IPS DF 4.7 (cell line): ENCODE measurements at regions not wholly inside any gene's neighbourhood (a gene's known extent, or its start where the extent isn't known, plus 50 kb on each side); places are given as distances from the start of the nearest gene placed in this dataset.
"Not testable (repeated sequence)": the region's sequence is repeated elsewhere in the genome, so short reads cannot be mapped to it uniquely, and the experiment has no call there.

ENCODE experiments used
- DNase-seq: peaks from one replicate; pipeline ENCODE4 v3.0.0-alpha.2; 2013; ENCODE audit warnings: low spot score; ENCODE audit errors: extremely low read depth

DNA sequence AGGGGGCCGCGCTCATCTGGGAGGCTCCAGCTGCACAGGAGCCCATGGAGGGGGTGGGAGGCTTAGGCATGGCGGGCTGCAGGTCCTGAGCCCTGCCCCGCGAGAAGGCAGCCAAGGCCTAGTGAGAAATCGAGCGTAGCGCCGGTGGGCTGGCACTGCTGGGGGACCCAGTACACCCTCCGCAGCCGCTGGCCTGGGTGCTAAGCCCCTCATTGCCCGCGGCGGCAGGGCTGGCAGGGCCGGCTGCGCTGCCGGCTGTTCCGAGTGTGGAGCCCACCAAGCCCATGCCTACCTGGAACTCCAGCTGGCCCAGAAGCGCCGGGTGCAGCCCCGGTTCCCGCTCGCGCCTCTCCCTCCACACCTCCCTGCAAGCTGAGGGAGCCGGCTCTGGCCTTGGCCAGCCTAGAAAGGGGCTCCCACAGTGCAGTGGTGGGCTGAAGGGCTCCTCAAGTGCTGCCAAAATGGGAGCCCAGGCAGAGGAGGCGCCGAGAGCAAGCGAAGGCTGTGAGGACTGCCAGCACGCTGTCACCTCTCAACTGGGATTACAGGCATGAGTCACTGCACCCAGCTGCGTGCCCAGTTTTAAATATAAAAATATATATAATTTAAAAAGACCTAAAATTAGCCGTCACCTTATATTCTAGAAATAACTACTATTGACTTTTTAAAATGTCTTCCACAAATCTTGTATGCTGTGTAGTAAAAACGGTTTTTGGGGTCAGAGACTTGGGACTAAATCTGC, 56.9 kb upstream of the GOT2 start:
- not testable (repeated sequence) for DNase-seq

DNA sequence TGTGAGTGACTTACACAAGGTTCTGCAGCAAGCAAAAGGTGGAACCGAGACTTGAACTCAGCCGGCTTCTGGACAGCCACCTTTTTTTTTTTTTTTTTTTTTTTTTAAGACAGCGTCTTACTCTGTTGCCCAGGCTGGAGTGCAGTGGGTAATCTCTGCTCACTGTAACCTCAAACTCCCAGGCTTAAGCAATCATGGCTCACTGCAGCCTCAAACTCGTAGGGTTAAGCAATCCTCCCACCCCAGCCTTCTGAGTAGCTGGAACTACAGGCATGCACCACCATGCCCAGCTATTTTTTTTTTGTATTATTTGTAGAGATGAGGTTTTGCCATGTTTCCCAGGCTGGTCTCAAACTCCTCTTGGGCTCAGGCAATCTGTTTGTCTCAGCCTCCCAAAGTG, 55.2 kb upstream of the GOT2 start:
- DNase-seq = no peak
